Erythroblast (primary cell): ENCODE measurements at regions not wholly inside any gene's neighbourhood (a gene's known extent, or its start where the extent isn't known, plus 50 kb on each side); places are given as distances from the start of the nearest gene placed in this dataset.

Experiments
- GATA1 ChIP-seq: IDR thresholded peaks from 2 replicates; pipeline ENCODE4 v1.6.1; 2011; ENCODE audit warnings: low read depth, mild to moderate bottlenecking, control low read depth, low read length, moderate library complexity
- POLR2A ChIP-seq: IDR thresholded peaks from 2 replicates; pipeline ENCODE4 v1.6.1; 2011; ENCODE audit warnings: mild to moderate bottlenecking, low read length

- TF ChIP-seq POLR2A (no peak), GATA1 (no peak)
Observed at GRCh38 chr1:229119161-229119560, 151.8 kb upstream of the RAB4A start.
